H1 (cell line): ENCODE measurements at regions not wholly inside any gene's neighbourhood (a gene's known extent, or its start where the extent isn't known, plus 50 kb on each side); places are given as distances from the start of the nearest gene placed in this dataset.

Source experiments
- CTCF ChIA-PET: fragments of 300-600 bp; sonication (Branson Sonifier 250); formaldehyde crosslinking; loops from one replicate; lab custom pipeline; 2021; ENCODE audit not compliant: partially characterized antibody; lab: Charles Lee
- POLR2A ChIA-PET: fragments of 300-600 bp; sonication (Branson Sonifier 250); formaldehyde crosslinking; loops from one replicate; lab custom pipeline; 2021; ENCODE audit warnings: inconsistent platforms; ENCODE audit not compliant: partially characterized antibody; lab: Charles Lee
- DNase-seq, 2 experiments: peaks; one replicate each; pipeline versions ENCODE4 v3.0.0 to v3.0.0-alpha.2; 2010 to 2022; ENCODE audit warnings: low spot score in 2 of 2, low read depth in 1 of 2, mixed read lengths in 1 of 2
- FAIRE-seq: peaks from 2 replicates; lab custom pipeline; 2011; peaks lifted over from hg19 to GRCh38; lab: Jason Lieb, UNC
- H2AFZ ChIP-seq: 2 replicates; pipeline ENCODE4 v1.8.1; 2012; ENCODE audit warnings: low read length, inconsistent platforms
- H2AK5ac ChIP-seq: 2 replicates; pipeline ENCODE4 v1.6.1; 2013; ENCODE audit warnings: low read depth, low read length
- H2BK120ac ChIP-seq: replicated peaks from 2 replicates; pipeline ENCODE3; 2013; ENCODE audit warnings: low read depth, low read length, inconsistent platforms
- H2BK12ac ChIP-seq: 2 replicates; pipeline ENCODE4 v1.6.1; 2013; ENCODE audit warnings: low read depth, low read length
- H2BK15ac ChIP-seq: 2 replicates; pipeline ENCODE4 v1.6.1; 2013; ENCODE audit warnings: low read length
- H2BK20ac ChIP-seq: 2 replicates; pipeline ENCODE4 v1.6.1; 2013; ENCODE audit warnings: low read length
- H2BK5ac ChIP-seq: 2 replicates; pipeline ENCODE4 v1.6.1; 2013; ENCODE audit warnings: low read depth, low read length
- H3K14ac ChIP-seq: 2 replicates; pipeline ENCODE4 v1.6.1; 2013; ENCODE audit warnings: inconsistent platforms; ENCODE audit not compliant: insufficient read length
- H3K18ac ChIP-seq: 2 replicates; pipeline ENCODE4 v1.6.1; 2013; ENCODE audit warnings: low read length; ENCODE audit errors: extremely low read depth
- H3K23ac ChIP-seq: 2 replicates; pipeline ENCODE4 v1.6.1; 2013; ENCODE audit warnings: inconsistent platforms; ENCODE audit not compliant: insufficient read length
- H3K23me2 ChIP-seq: 2 replicates; pipeline ENCODE4 v1.6.1; 2013; ENCODE audit warnings: low read depth, low read length
- H3K27ac ChIP-seq: 2 replicates; pipeline ENCODE4 v1.6.1; 2011; ENCODE audit warnings: low read depth, low read length, inconsistent platforms
- H3K27me3 ChIP-seq, 4 experiments: replicated peaks in 1 of 4; 1 replicate in 1 of 4; 2 replicates in 3 of 4; pipeline versions ENCODE4 v1.6.1 to v1.8.1; 2011 to 2013; ENCODE audit warnings: low read length in 3 of 4, mild to moderate bottlenecking in 3 of 4, inconsistent platforms in 2 of 4, mixed read lengths in 2 of 4, moderate library complexity in 1 of 4; ENCODE audit not compliant: control insufficient read depth in 3 of 4, insufficient read depth in 3 of 4; ENCODE audit errors: extremely low read depth in 1 of 4
- H3K36me3 ChIP-seq, 4 experiments: 2 replicates each; pipeline versions ENCODE4 v1.6.1 to v1.8.1; 2011 to 2013; ENCODE audit warnings: mild to moderate bottlenecking in 4 of 4, low read length in 3 of 4, moderate library complexity in 2 of 4, control low read depth in 1 of 4, inconsistent platforms in 1 of 4; ENCODE audit not compliant: insufficient read depth in 4 of 4, control insufficient read depth in 2 of 4
- H3K4ac ChIP-seq: replicated peaks from 2 replicates; pipeline ENCODE3; 2013; ENCODE audit warnings: low read length, low read depth, mixed read lengths, inconsistent platforms; ENCODE audit not compliant: insufficient read length
- H3K4me1 ChIP-seq, 4 experiments: replicated peaks in 1 of 4; 1 replicate in 1 of 4; 2 replicates in 3 of 4; pipeline versions ENCODE4 v1.6.1 to v1.8.1; 2011 to 2013; ENCODE audit warnings: low read length in 3 of 4, inconsistent platforms in 2 of 4, mixed read lengths in 1 of 4; ENCODE audit not compliant: insufficient read depth in 4 of 4, control insufficient read depth in 3 of 4
- H3K4me2 ChIP-seq, 2 experiments: 2 replicates each; pipeline versions ENCODE4 v1.6.1 to v1.8.1; 2011 to 2013; ENCODE audit warnings: low read depth in 2 of 2, low read length in 2 of 2, control low read depth in 1 of 2, inconsistent platforms in 1 of 2, mild to moderate bottlenecking in 1 of 2; ENCODE audit not compliant: insufficient read depth in 1 of 2
- H3K4me3 ChIP-seq, 4 experiments: fragments of 200-600, 300-600 bp in 1 of 4; sonication (generic), shearing (Covaris generic), sonication (Bioruptor Twin) in 1 of 4; 2 replicates each; pipeline versions ENCODE4 v1.5.1 to v1.8.1; 2011 to 2016; ENCODE audit warnings: low read length in 4 of 4, low read depth in 3 of 4, control low read depth in 2 of 4, inconsistent platforms in 2 of 4, mild to moderate bottlenecking in 2 of 4, mixed read lengths in 1 of 4, moderate library complexity in 1 of 4; ENCODE audit not compliant: insufficient read depth in 2 of 4; ENCODE audit errors: extremely low read depth in 1 of 4
- H3K56ac ChIP-seq: replicated peaks from 2 replicates; pipeline ENCODE3; 2013; ENCODE audit warnings: low read depth, mild to moderate bottlenecking, mixed read lengths, low read length, inconsistent platforms; ENCODE audit not compliant: insufficient read length
- H3K79me1 ChIP-seq: 2 replicates; pipeline ENCODE4 v1.6.1; 2013; ENCODE audit warnings: low read depth, low read length, control low read depth
- H3K79me2 ChIP-seq, 2 experiments: 2 replicates each; pipeline versions ENCODE4 v1.6.1 to v1.8.1; 2012 to 2013; ENCODE audit warnings: low read length in 2 of 2, mild to moderate bottlenecking in 2 of 2, inconsistent platforms in 1 of 2; ENCODE audit not compliant: insufficient read depth in 2 of 2, control insufficient read depth in 1 of 2
- H3K9ac ChIP-seq, 4 experiments: replicated peaks in 1 of 4; 1 replicate in 1 of 4; 2 replicates in 3 of 4; pipeline versions ENCODE4 v1.6.1 to v1.8.1; 2011 to 2013; ENCODE audit warnings: low read depth in 3 of 4, low read length in 3 of 4, control low read depth in 2 of 4, mild to moderate bottlenecking in 2 of 4, moderate library complexity in 2 of 4, inconsistent platforms in 1 of 4; ENCODE audit errors: extremely low read depth in 1 of 4
- H3K9me3 ChIP-seq, 2 experiments: 2 replicates each; pipeline versions ENCODE4 v1.6.1 to v1.8.1; 2012 to 2013; ENCODE audit warnings: mild to moderate bottlenecking in 2 of 2, moderate library complexity in 2 of 2, control low read depth in 1 of 2, inconsistent platforms in 1 of 2, low read depth in 1 of 2, low read length in 1 of 2, mixed read lengths in 1 of 2; ENCODE audit not compliant: insufficient read depth in 2 of 2
- H4K20me1 ChIP-seq, 2 experiments: replicated peaks in 1 of 2; 2 replicates each; pipeline versions ENCODE3 to v1.8.1; 2011 to 2013; ENCODE audit warnings: inconsistent platforms in 2 of 2, low read length in 2 of 2, mild to moderate bottlenecking in 1 of 2; ENCODE audit not compliant: insufficient read depth in 2 of 2, control insufficient read depth in 1 of 2
- H4K5ac ChIP-seq: 2 replicates; pipeline ENCODE4 v1.6.1; 2013; ENCODE audit warnings: low read length, low read depth, mixed read lengths, inconsistent platforms; ENCODE audit not compliant: insufficient read length
- H4K8ac ChIP-seq: 2 replicates; pipeline ENCODE4 v1.8.0; 2013; ENCODE audit warnings: mild to moderate bottlenecking, moderate library complexity, low read length, inconsistent platforms; ENCODE audit not compliant: insufficient read depth; ENCODE audit errors: extremely low read depth
- H4K91ac ChIP-seq: replicated peaks from 2 replicates; pipeline ENCODE3; 2013; ENCODE audit warnings: low read length, mixed read lengths, inconsistent platforms; ENCODE audit not compliant: insufficient read length
- CBX5 ChIP-seq: fragments of 300-800, 300-1000 bp; sonication (generic); IDR thresholded peaks from 2 replicates; pipeline ENCODE4 v1.7.1; 2016; ENCODE audit warnings: antibody characterized with exemption, low read length, low read depth
- CTBP2 ChIP-seq: IDR thresholded peaks from 2 replicates; pipeline ENCODE4 v1.7.0; 2011; ENCODE audit warnings: borderline replicate concordance, mild to moderate bottlenecking, moderate library complexity, mixed read lengths, low read length; ENCODE audit not compliant: insufficient read depth, insufficient read length
- KDM4A ChIP-seq: IDR thresholded peaks from one replicate; pipeline ENCODE4 v1.7.1; 2012; ENCODE audit warnings: low read depth, mild to moderate bottlenecking, moderate library complexity, low read length, inconsistent platforms; ENCODE audit not compliant: severe bottlenecking
- NANOG ChIP-seq: IDR thresholded peaks from 2 replicates; pipeline ENCODE4 v1.6.1; 2011; ENCODE audit warnings: low read length, low read depth, mild to moderate bottlenecking, inconsistent platforms; ENCODE audit not compliant: insufficient read depth, poor library complexity, severe bottlenecking
- SRF ChIP-seq: IDR thresholded peaks from 2 replicates; pipeline ENCODE4 v1.6.1; 2011; ENCODE audit warnings: mild to moderate bottlenecking, low read depth, low read length, moderate library complexity
- WGBS, 2 experiments: shearing (Covaris generic) in 1 of 2; methylation state at CpG; one replicate each; pipeline versions ENCODE4 v1.1.6 to v1.1.7; 2013 to 2015; ENCODE audit warnings: low lambda C conversion rate in 2 of 2, mixed read lengths in 2 of 2, inconsistent platforms in 1 of 2, low coverage in 1 of 2, missing lambda C conversion rate in 1 of 2; ENCODE audit not compliant: insufficient replicate concordance in 2 of 2, insufficient coverage in 1 of 2, insufficient read length in 1 of 2; ENCODE audit errors: extremely low coverage in 1 of 2, missing lambda C conversion rate in 1 of 2; 5-methylcytosine and 5-hydroxymethylcytosine counted together

DNA sequence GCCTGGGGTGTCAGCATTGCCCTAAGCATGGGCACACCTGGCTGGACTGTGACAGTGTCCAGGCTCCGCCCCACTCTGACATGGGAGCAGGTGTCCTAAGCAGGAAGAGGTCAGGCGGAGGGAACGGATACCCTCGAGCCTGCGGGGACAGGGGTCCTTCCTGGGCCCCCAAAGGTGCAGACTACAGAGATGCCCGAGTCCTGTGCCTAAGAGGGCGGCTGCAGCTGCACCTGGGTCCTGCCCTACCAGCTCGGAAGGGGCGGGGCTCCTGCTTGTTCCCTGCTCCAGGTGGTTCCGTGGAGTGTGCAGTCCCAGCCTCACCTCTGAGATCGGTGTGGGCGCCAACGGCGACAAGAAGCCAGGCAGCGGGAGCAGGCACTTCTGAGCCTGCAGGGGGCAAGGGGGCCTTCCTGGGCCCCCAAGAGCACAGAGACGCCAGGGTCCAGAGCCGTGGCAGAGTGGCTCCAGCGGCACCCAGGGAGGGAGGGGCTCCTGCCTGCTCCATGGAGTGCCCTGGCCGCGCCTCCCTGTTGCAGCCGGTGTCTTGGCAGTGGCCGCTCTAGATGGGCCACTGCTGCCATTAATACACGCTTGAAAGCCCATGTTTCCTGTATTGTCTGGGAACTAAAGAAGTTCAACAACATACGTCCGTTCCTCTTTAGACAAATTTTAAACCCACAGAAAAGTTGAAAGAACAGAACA lies 64.5 kb upstream of the CACNA2D1 start:
- Histone ChIP-seq H3K4me1 (no peaks in the 10 kb centered on the region; a peak in 3 of 7 replicates), H4K91ac (no peak overlapping the region), H2BK12ac (no peak overlapping the region), H3K23me2 (no peaks in the 10 kb centered on the region), H3K27me3 (no peaks in the 10 kb centered on the region), H2BK120ac (no peak overlapping the region), H3K4ac (no peak overlapping the region), H2AK5ac (no peak overlapping the region), H3K18ac (no peak overlapping the region), H3K4me3 (peak overlapping the region in 1 of 4 experiments; percentile 44; a peak in 1 of 8 replicates), H4K8ac (no peak overlapping the region), H4K5ac (no peak overlapping the region), H4K20me1 (no peaks in the 10 kb centered on the region), H2BK20ac (no peak overlapping the region), H3K23ac (no peak overlapping the region), H3K79me1 (no peaks in the 10 kb centered on the region), H3K56ac (no peak overlapping the region), H3K79me2 (no peaks in the 10 kb centered on the region), H2BK15ac (no peak overlapping the region), H2BK5ac (0 out of 2 replicates have a peak overlapping the region, but pooled peaks have one; percentile 12)
- FAIRE-seq: no peak
- no peak for TF ChIP-seq SRF
- TF ChIP-seq NANOG: no peak
- TF ChIP-seq CBX5: no peak
- peak; percentile 22 for TF ChIP-seq KDM4A
- TF ChIP-seq CTBP2: no peak
- TF ChIP-seq, all 59 proteins: peak for 1
- Histone ChIP-seq H3K36me3 (no peaks in the 10 kb centered on the region), H3K27ac (no peak overlapping the region), H3K9me3 (no peaks in the 10 kb centered on the region), H3K14ac (no peak overlapping the region), H3K4me2 (peak overlapping the region; percentile 6 to 34; a peak in 2 of 4 replicates), H2AFZ (peak overlapping the region; percentile 18; the same call in 1 of the 2 replicates), H3K9ac (no peak overlapping the region; a peak in 1 of 7 replicates)
- POLR2A ChIA-PET: no interaction called here
- peak in 1 of 2 experiments; percentile 54 for DNase-seq
- WGBS, 2 experiments: 74% methylated on average over 25 of the region's 25 CpGs; no CpG with 5 or more reads in 1 of the 2 experiments
- CTCF ChIA-PET: interaction anchor here (0.7 to 1.7 kb wide), 6 partner anchors 26 to 249 kb away, joined by 3 to 6 read pairs (median 4); no protein-coding TSS in a partner anchor
